NCI-H2081 (cell line): ENCODE measurements at regions not wholly inside any gene's neighbourhood (a gene's known extent, or its start where the extent isn't known, plus 50 kb on each side); places are given as distances from the start of the nearest gene placed in this dataset.
A peak's percentile ranks its signal among the peaks of the same experiment; 100 is the strongest.

Source experiments
- DNase-seq, 2 experiments: peaks; one replicate each; lab custom pipeline; 2025; lab: John Stamatoyannopoulos, UW

GRCh38 chr10:120285408-120285807, 171.6 kb upstream of the PLPP4 start:
- DNase-seq: no peak

GRCh38 chr10:120286280-120286679, 170.7 kb upstream of the PLPP4 start:
- DNase-seq: no peak

GRCh38 chr10:120300513-120300912, 156.5 kb upstream of the PLPP4 start:
- DNase-seq: no peak

- no peak for DNase-seq
Observed at GRCh38 chr10:120308589-120308988, 148.4 kb upstream of the PLPP4 start.

- no peak for DNase-seq
Observed at GRCh38 chr10:120313715-120314114, 143.3 kb upstream of the PLPP4 start.

DNA sequence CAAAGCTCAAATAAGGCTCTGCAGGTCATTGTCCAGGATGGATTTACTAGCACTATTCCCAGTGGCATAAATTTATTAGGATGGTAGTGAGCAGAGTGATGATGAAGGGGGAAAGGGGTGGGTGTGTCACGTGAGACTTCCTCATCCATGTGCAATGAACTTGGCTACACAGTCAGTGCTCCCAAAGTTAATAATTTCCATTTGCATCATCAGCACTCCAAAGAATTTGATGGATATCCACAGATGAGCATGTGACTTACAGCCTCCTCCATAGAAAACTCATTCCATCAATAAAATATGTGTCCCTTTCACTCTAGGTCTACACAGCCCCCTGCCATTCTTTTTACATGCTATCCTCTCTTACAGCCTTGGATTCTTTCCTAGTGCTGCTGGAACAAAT, 142.6 kb upstream of the PLPP4 start:
- DNase-seq: no peak

DNA sequence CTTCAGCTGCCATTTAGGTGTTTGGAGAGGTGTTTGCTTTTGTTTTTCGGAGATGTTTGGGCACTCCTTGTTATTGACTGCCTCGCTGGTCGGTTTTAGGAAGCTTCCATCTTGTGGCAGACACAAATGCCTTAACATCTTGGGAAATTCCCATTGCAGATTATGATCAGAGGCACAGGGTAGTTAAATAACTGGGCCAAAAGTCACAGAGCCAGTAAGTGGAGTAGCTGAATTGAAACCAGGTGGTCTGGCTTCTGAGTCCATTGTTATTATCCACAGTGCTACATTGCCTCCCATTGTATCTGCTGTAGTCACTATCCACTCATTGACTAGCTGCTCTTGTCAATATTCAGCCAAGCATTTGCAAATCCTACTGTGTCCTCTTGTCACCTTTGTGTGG, 138.2 kb upstream of the PLPP4 start:
- no peak for DNase-seq

GRCh38 chr10:120327675-120328074, 129.4 kb upstream of the PLPP4 start:
- no peak for DNase-seq

DNA sequence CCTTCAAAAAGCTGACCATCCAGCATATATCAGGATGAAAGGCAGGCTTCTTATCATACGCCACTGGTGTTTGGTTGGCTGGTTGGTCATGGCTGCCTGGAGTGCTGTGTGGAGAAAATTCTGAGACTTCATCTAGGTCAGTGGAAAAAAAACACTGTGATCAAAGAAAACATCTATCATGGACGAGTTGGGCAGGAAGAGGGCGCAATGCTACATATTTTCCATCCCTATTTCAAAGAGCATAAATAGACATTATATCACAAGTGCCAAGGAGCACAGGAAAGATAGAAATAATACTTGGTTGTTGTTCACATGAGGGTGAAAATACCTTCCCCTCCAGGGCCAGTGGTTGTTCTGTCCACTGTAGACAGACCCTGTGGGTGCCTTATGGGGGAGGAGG, 128.4 kb upstream of the PLPP4 start:
- DNase-seq: no peak

DNA sequence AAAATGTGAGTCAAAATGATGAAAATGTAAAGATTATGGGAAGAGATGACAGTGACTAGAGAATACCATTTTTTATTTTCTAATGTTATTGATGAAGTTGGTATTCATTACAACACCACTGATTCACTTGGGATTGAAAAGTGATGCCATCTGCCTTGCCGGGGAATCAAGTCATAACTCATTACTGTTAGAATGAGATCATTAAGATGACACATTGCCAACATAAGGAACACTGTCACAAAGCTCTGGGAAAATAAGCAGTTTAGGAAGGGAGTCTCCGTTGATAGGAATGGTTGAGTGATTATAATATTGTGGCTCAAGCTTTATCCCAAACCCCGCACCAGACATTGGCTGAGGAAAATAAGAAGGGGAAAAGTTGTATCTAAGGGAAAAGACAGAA, 121.5 kb upstream of the PLPP4 start:
- DNase-seq: no peak

GRCh38 chr10:120336306-120336910, 120.6 kb upstream of the PLPP4 start:
- DNase-seq: no peak

DNA sequence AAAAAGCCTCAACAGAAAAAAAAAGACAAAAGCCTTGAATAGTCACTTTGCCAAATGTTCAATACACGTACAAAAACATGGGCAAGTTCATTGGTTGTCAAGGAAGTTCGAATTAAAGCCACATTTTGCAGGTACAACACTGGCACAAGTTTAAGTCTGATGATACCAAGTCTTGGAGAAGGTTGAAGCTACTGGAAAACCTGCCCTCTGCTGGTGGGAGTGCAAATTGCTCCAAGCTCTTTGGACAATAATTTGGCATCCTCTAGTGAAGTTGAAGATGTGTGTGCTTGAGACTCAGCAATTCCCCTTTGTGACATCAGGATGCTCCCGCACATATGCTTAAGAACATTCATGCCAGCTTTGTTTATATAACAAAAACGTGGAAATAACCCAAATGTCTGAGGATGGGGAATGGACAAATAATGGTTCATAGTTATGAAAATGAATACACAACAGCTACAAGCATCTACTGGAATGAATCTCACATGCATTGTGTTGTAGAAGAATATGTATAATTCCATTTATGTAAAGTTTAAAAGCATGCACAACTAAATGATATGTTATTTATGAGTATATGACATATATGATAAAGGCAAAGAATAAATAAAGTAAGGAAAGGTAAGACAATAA, 120.0 kb upstream of the PLPP4 start:
- DNase-seq: peak; percentile 15 to 30

GRCh38 chr10:120342115-120342714, 114.8 kb upstream of the PLPP4 start:
- DNase-seq: no peak

DNA sequence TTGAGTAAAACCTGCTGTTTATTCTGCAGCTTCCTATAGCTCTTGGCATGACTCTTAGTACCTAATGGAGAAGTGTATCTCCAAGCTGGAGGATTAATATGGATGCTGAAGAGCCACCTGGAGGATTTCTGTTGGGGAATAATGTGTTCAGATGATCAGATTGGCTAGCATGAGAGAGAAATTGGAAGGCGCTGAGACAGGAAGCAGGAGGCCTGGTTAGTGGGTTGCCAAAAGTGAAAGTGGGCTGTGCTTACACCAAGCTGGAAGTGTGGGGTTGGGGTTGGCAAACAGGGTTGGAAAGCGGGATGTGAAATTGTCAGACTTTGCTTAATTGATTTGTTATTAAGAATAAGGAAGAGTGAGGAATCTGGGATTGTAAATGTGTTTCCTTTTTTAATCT, 111.8 kb upstream of the PLPP4 start:
- no peak for DNase-seq

- no peak for DNase-seq
Observed at GRCh38 chr10:120347644-120348043, 109.4 kb upstream of the PLPP4 start.

GRCh38 chr10:120349069-120349468, 108.0 kb upstream of the PLPP4 start:
- no peak for DNase-seq

- DNase-seq: no peak
Observed at GRCh38 chr10:120355425-120355824, 101.6 kb upstream of the PLPP4 start.

- DNase-seq: no peak
Observed at GRCh38 chr10:120360571-120360970, 96.5 kb upstream of the PLPP4 start.

- no peak for DNase-seq
Observed at GRCh38 chr10:120365872-120366271, 91.2 kb upstream of the PLPP4 start.

DNA sequence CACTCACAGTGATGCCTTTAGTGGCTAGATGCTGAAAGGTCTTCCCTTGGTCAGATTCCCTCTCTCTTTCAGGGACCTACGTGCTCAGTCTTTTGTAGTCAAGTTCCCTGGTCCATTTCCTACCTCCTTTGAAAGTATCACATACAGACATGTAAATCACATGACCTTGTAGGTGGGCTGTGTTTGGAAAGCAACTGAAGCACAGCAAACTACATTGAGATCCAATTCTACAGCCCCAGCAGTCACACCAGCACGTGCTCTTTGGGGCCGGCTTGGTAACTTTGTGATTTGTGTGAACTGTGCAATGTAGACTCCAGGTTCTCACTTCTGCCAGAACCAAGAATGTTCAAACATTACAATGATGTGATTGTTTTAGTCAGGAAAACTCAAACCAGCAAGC, 89.7 kb upstream of the PLPP4 start:
- DNase-seq: no peak

GRCh38 chr10:120368338-120368737, 88.7 kb upstream of the PLPP4 start:
- no peak for DNase-seq

GRCh38 chr10:120368927-120369326, 88.1 kb upstream of the PLPP4 start:
- DNase-seq: no peak

GRCh38 chr10:120369856-120370276, 87.2 kb upstream of the PLPP4 start:
- DNase-seq: no peak

DNA sequence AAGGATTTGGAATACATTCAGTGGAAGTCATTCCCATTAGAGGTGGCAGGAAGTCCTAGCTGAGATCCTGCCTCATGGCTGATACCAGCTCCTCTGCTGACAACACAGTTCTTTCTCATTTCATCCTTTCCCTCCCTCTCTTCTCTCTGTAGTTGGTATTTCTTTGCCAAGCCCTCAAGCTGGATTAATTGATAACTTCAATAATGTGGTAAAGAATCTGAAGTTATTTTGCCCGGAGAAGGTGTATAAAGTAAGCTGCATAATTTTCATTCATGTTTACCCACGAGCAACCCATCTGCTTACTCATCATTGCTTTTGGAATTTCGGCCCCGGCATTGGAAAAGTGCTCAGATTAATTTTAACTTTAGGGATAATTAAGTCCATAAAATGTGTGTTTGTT, 85.2 kb upstream of the PLPP4 start:
- no peak for DNase-seq
